SK-N-DZ (cell line): ENCODE measurements at regions not wholly inside any gene's neighbourhood (a gene's known extent, or its start where the extent isn't known, plus 50 kb on each side); places are given as distances from the start of the nearest gene placed in this dataset.
A peak's percentile ranks its signal among the peaks of the same experiment; 100 is the strongest.

Source experiments
- DNase-seq: peaks from one replicate; pipeline ENCODE4 v3.0.0-alpha.2; 2015; ENCODE audit warnings: low spot score

- no peak for DNase-seq
Measured at GRCh38 chr15:62880278-62880677, 162.3 kb upstream of the TPM1 start.

DNA sequence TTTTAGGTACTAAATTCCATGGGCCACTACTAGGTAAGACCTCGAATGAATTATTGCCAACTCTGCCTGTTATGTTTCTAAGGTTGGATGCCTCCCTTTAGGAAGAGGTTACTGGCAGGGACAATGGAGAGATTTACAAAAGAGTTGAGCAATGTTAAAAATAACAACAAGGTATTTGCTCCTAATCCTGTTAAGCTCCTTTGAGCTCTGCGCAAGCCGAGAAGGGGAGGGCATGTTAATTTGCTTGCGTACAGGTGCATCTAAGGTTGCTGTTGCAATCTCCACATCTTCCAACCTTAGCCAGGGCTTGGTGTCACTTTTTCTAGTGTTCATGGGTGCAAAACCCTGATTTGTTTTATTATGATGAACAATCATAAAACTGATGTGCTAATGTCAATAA lies 161.5 kb upstream of the TPM1 start:
- DNase-seq, result no peak

DNA sequence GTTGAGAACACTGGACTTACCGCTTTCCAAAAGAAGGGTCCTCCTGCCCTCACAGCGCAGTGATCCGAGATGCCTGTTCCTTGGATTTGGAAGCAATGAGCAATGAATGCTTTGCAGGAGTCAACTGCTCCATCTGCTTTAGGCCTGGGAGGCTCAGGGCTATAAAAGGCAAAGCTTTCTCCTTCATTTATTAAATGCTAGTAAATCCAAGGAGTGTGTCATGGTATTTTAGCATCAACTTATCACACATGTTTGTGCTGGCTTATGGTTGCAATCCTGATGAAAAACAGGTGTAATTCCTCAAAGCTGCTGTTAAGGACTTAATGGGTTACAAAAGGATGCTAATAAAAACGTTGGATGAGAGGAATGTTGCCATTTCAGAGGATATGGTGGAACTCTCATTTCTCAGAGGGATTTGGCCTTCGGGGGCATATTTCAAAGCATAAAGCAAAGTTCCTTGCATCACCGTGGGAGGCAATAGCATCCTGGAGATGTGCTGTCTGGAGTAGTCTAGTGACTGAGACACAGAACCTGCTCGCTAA lies 158.5 kb upstream of the TPM1 start:
- no peak for DNase-seq

GRCh38 chr15:62886431-62887071 lies 156.0 kb upstream of the TPM1 start:
- peak; percentile 22 for DNase-seq

DNA sequence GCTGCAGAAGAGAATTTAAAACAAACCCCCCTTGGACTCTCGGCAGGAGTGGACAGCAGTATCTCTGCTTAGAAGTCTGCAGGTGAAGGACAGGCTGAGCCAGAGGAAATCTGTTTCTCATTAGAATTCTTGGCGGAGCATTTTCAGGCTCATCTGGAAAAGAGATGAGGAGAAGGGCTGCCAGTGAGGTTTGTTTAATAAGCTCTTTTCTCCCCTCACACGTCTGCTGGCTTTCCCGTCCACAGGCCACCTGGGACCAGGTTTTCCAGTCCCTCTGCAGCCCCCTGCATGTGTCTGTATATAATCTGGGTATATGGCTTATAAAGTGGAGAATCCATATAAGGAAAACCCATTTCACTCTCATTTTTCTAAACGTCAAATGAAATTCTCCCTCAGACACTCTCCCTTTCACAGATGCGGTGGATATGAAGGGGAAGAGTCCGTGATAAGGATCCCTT lies 155.4 kb upstream of the TPM1 start:
- peak; percentile 79 for DNase-seq

DNA sequence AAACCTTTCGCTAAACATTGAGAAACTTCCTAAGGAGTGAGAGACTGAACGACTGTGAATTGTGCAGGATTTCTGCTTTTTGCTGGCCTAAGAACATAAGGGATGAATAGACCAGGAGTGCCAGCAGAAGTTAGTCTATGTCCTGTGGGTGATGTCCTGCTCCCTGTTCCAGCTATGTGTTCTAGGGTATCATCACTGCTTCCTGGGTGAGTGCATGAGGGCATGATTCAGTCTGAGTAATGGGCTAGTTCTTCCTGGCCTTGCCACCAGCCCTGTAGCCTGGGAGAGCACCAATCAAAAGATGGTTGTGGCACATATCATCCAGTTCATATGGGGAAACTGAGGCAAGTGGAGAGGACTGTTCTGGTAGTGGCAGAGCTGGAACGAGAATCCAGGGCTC lies 153.9 kb upstream of the TPM1 start:
- no peak for DNase-seq

- no peak for DNase-seq
Measured at GRCh38 chr15:62889141-62889661, 153.3 kb upstream of the TPM1 start.

DNA sequence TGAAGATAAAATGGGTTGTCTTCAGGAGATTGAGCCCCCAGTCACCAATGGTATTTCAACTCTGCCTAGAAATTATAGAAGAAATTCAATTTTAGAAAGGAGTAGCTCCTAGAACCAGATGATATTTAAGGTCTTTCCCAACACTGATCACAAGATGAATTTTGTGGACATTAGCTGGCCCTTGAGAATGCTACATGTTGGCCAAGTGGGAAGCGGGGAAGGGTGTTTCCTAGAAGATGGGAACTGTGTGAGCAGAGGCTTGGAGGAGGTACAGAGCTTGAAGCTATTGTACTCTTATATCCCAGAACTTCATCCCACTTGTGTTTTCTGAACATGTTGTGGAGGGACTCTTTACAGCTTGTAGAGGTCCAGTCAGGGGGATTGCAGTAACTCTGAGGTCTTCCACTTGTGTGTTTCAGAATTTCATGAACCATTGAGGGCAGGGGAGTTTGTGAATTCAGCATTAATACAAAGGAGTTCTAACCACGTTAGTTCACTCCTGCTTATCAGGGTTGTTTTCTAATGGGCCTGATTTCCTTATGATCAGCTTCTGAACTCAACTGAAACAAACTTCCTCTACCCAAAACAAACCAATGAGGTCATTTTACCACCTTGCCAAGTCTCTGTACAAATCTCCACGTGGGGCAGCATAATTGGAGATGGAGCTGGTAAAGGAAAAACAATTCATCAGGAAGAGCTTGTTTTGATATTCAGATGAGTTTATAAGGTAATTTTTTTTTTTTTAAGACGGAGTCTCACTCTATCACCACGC lies 152.6 kb upstream of the TPM1 start:
- DNase-seq, result no peak

GRCh38 chr15:62894322-62895085 lies 148.0 kb upstream of the TPM1 start:
- peak; percentile 62 for DNase-seq

DNA sequence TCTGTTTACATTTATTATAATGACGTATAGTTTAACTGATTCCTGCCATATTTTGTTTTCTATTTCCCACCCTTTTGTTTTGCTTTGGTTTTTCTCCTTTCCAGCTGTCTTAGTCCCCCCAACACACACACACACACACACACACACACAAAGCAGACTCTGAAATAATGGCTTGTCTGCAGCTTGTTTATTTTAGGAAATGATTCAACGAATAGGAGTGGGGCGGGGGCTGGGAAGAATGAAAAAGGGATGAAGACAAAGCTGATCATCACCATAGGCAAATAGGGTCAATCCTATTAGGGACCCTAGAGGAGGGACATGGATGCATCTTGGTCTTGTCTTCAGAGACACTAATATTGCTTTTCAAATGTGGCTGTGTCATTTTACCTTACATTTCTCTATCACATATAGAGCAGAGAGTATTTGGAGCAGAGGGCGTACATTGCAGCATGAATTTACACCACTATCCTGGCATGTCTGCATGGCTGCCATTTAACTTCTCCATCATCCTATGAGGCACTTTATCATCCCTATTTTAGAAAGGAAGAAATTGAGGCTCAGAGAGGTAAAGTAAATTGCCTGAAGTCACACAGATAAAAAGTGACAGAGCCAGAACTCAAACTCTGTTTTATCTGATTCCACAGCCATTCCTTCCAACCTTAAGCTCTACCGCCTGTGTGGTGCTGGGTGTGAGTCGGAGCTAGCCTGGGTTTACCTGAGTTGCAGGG lies 147.2 kb upstream of the TPM1 start:
- DNase-seq, result no peak

- no peak for DNase-seq
Measured at GRCh38 chr15:62895905-62896316, 146.6 kb upstream of the TPM1 start.

DNA sequence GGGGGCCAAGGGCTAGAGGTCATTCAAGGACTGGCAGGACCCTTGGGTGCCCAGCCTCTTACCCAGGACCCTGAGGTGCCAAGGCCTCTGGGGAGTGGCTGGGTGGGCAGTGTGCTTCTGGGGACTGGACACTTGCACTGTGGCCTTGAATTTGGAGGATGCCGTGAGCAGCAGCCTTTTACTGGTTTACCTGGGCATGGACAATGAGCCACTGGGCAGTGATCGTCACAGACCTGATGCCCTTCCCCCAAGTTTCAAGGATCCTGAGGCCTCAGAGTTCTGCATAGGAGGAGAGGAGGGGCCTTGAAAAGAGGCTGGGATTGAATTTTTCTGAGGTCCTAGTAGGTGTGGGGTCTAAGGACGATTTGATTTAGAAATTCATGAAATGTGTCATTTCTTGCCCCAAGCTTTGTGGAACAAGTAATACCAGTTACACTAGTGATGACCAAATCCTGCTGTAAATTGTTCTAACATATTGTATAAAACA lies 146.1 kb upstream of the TPM1 start:
- no peak for DNase-seq

GRCh38 chr15:62896969-62897486 lies 145.5 kb upstream of the TPM1 start:
- no peak for DNase-seq

DNA sequence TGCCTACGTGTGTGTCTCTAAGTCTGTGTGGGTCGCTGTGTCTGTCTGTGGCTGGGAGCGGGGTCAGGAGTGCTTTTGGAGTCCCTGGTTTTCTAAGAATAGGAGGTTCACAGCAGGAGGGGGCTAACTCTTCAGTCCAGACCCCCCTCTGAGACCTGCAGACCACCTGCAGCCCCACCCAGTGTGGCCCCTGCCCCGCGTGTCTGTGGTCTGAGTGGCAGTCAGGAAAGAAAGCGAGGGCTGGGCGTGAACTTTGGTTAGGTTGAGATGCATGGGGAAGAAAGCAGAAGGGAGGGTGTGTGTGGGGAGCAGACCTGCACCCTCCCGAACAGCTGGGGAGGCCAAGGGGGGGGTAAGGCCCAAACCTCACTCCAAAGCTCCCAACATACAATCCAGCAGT lies 144.9 kb upstream of the TPM1 start:
- no peak for DNase-seq

DNA sequence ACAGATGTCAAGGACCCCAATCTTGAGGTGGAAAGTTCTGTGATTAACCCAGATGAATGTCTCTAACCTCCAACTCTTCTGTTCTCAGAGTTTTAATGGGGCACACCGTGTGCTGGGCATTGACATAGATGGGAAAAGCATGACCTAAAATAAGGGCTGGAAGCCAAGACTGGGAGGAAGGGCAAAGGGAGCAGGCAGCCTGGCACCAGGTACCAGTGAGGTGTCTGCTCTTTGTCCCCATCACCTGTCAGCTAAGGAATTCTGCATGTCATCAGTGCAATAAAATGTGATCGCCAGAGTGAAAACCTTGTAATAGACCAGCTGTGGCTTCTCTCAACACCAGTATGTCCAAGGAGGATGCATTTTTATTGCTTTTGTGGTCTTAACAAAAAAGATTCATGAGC lies 143.5 kb upstream of the TPM1 start:
- DNase-seq, result peak; percentile 21

DNA sequence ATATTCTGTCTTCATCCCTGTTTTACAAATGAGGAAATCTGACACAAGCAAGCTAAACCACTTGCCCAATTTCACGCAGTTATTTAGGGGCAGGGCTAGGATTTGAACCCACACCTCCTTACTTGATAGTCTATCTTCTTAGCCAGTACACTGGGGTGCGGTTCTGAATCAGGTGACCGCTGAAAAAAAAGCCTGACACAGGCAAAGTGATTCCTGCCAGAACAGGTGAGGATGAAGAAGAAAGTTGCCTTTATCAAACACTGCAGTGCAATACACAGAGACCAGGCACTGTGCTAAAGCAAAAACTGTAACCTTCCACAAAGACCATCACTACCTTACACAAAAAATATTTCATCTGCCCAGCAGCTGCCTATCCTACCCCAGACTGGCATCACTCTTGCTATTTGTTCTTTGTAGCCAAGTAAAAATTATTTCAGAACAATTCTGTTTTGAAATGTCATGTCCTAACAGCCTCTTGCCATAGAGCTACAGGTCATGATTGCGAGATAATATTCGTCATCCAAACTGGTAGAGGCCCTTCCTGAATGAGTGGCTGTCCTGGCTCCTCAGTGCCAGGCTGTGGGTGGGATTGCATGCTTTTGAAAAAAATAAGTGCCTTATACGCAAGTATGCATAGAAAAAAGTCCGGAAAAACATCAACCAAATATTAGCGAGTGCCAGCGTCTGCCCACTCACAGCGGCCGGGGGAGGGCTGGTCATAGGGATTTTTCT lies 142.3 kb upstream of the TPM1 start:
- DNase-seq, result no peak

GRCh38 chr15:62901087-62901486 lies 141.5 kb upstream of the TPM1 start:
- DNase-seq, result no peak

DNA sequence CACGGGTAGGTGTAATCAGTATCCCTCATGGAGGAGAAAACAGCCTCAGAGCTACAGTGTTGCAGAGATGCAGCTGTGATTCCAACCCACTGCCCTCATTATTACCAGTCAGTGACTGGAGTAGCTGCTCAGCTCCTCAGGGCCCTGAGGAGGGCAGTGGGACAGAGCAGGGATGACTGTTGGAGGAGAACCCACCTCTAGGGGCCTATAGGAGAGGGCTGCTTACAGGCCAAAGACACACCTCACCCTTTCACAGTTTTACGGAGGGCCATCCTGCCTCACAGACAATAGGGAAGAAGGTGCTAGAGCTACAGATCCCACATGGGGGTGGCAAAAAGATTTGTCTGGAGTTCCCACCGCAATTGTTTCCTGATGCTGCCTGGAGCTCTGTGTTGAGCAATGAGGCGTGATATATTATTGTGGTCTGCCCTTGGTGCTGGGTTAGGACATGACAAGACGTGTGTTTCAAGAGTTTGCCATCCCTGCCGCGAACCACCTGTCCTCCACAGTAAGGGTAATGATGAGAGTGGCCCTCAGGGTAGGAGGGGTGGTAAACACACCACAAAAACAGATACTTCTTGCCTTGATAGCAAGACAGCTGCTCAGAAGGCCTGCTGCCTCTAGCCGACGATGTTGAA lies 140.5 kb upstream of the TPM1 start:
- no peak for DNase-seq

DNA sequence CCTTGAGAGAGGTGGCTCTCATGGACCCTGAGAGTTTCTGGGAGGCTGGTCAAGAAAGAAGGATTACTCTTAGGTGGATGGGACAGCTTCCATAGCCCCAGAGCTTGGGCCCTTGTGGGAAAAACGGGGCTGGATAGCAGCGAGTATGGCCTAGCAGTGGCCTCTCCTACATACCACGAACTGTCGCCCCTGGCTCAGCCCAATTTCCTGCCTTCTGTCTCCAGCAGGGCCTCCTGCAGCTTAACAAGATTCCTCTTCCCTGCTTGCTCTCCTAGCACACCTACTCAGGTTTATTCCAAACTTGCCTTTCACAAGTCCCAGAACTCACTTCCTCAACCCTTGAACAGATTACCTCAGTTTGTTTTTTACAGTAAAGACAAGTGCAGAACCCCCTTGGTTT lies 139.7 kb upstream of the TPM1 start:
- DNase-seq, result no peak

- DNase-seq, result no peak
Measured at GRCh38 chr15:62903437-62903836, 139.1 kb upstream of the TPM1 start.
